Inferior parietal cortex (tissue), 1 donor: ENCODE measurements at regions not wholly inside any gene's neighbourhood (a gene's known extent, or its start where the extent isn't known, plus 50 kb on each side); places are given as distances from the start of the nearest gene placed in this dataset.

Source experiments
- DNase-seq: peaks from one replicate; pipeline ENCODE4 v3.0.0-alpha.2; 2016; ENCODE audit errors: extremely low spot score

DNA sequence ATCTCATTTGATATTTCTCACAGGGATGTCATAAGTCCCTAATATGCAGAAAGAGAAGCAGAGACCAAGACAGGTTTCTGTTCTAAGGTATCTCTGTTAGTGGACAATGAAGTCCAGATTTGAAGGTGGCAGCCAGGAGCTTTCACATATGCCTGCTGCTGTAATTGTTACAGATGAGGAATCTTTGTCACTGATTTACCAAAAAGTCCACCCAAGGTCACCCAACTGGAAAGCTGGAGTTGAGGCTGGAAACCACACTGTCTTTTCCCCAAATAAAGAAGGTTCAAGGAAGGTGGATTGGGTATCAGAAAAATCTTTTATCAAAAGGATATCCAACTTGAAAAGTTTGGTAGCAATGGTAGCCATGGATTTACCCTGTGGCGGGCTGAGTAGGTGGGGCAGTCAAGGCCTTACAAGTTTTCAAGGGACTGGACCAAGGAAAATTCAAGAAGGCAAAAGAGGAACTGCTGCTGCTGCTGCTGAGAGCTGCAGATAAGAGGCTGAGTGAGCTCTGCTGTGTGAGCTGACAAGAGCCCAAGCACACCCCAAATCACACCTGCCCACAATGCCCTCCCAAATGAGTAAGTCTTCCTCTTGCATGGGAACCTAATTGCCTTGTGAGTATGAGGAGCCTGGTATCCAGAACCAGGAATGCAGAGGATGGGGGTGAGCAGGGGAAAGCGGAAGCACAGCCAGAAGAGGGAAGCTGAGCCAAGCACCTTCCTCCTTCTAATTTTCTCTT, 241.2 kb downstream of the ANAPC1 start:
- peak; percentile 17 for DNase-seq

DNA sequence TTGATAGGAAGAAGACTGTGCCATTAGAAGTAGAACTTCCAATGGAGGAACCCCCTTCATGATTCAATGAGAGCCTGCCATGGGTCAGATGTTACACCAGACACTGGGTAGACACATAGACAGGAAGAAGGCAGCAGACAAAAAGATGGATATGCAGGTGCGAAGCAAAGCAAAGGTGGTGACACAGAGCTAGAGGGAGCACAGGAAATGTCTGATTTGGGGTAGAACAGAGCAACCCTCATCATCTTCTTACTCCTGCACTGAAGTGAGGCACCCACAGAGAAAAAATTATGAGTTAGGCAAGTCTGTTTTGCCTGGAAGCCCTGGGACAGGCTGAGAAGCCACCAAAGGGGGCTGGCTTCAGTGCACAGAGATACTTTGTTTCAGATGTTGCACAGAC, 240.2 kb downstream of the ANAPC1 start:
- no peak for DNase-seq

DNA sequence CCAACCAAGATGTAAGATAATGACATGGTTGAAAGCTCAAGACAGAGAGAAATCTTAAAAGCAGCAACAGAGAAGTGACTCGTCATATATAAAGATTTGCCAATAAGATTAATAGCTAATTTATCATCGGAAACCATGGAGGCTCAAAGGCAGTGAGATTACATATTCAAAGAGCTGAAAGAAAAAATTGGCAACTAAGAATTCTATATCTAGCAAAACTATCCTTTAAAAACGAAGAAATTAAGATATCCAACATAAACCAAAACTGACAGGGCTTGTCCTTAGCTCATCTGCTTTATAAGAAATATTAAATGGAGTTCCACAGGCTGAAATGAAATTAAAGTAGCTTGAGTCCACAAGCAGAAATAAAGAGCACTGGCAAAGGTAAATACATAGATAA, 236.6 kb downstream of the ANAPC1 start:
- no peak for DNase-seq

DNA sequence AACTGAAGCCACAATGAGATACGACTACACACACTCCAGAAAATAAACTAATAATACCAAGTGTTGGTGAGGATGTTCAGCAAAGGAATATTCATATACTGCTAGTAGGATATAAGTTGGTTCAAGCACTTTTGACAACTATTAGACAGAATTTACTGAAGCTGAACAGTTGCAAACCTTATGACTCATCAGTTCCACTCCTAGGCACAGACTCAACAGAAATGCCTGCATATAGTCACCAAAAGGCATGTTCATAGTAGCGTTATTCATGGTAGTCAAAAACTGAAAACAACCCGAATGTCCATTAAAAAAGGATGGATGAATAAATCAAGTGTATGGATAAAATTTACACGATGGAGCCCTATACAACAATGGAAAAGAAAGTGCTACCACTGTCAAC, 232.0 kb downstream of the ANAPC1 start:
- DNase-seq = no peak

- no peak for DNase-seq
These were observed 231.3 kb downstream of the ANAPC1 start for GRCh38 chr2:111652681-111653080.

DNA sequence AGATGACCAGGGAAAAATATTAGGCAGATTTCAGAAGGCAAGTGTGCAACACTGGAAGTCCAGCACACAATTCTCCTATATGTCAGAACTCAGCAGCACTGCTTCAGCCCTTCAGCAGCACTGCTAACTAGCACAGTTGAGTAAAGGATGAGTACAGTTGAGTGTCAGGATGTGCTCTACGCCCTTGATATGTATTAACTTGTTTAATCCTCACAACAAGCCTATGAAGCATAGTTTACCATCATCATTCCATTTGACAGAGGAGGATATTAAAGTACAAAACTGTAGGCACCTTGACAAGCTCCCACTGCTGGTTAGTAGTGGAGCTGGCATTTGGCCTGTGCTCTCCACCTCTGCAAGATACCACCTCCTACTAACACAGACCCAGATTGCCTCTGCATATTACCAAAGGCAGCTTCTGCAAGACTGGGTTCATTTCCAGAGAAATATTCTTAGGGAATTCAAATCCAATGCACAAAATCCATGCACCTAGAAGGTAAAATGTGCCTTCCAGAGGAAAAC, 230.8 kb downstream of the ANAPC1 start:
- DNase-seq = no peak

- no peak for DNase-seq
These were observed 230.1 kb downstream of the ANAPC1 start for GRCh38 chr2:111653913-111654312.

- DNase-seq = no peak
These were observed 229.2 kb downstream of the ANAPC1 start for GRCh38 chr2:111654829-111655228.

GRCh38 chr2:111656436-111656835, 227.6 kb downstream of the ANAPC1 start:
- no peak for DNase-seq

- no peak for DNase-seq
These were observed 227.1 kb downstream of the ANAPC1 start for GRCh38 chr2:111656894-111657293.

DNA sequence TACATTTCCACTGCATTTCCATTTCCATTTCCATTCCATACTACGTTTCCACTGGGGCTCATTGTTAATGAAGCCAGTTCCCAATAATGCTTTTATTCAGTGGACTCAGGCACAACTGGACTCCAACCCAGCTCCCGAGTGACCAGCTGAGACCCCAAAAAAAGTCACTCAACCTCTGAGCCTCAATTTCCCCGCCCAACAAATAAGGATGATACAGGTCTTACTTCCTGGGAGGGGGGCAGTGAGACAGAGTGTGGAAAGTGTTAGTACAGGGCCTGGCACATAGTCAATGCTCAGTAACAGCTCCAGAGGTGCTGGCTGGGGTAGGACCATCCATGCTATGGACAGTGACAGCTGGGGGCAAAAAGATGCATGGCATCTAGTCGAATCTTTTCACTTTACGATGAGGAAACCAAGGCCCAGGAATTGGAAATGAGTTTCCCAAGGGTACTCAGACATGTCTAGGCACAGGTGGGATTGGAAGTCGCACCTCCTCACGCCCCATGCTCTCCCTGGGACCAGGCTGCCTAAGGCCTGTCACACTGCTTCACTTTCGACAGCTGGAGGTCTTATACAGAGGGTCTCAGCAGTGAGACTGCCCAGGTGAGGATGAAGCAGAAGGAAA, 226.5 kb downstream of the ANAPC1 start:
- DNase-seq = no peak

DNA sequence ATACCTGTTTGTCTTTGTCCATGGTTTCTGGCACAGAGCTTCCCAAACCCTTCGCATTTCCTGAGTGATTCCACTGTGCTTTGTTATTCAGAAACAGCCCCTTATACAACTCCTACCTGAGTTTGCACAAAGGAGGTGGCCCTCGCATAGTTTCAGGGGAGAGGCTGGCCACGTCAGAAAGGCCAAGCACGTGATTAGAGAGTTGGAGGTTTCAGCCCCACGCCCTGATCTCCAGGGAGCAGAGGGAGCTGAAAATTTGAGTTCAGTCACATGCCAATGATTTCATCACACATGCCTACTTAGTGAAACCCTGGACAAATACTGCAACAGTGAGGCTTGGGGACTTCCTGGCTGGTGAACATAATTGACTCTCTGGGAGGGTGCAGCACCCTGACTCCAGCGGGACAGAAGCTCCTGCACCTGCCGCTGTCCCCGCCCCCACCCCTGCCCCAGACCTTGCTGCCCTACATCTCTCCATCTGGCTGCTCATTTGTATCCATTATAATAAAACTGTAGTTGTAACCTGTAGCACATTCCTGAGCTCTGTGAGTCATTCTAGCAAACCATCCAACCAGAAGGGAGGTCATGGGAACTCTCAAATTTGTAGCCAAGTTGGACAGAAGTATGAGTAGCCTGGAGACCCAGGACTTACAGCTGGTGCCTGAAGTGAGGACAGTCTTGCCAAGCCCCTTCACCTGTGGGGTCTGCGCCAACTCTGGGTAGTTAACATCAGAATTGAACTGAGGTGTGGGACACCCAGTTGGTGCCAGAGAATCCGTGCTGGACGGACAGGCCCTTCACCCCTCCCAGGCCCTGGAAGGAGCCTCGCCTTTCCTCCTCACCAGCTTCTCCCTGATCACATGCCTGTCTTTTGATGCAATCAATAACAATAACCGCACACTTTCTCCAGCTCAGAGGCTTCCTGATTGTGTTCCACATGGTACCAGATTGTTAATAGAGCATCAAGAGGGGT, 224.3 kb downstream of the ANAPC1 start:
- no peak for DNase-seq

- DNase-seq = no peak
These were observed 223.2 kb downstream of the ANAPC1 start for GRCh38 chr2:111660811-111661210.

- no peak for DNase-seq
These were observed 222.6 kb downstream of the ANAPC1 start for GRCh38 chr2:111661286-111661940.

DNA sequence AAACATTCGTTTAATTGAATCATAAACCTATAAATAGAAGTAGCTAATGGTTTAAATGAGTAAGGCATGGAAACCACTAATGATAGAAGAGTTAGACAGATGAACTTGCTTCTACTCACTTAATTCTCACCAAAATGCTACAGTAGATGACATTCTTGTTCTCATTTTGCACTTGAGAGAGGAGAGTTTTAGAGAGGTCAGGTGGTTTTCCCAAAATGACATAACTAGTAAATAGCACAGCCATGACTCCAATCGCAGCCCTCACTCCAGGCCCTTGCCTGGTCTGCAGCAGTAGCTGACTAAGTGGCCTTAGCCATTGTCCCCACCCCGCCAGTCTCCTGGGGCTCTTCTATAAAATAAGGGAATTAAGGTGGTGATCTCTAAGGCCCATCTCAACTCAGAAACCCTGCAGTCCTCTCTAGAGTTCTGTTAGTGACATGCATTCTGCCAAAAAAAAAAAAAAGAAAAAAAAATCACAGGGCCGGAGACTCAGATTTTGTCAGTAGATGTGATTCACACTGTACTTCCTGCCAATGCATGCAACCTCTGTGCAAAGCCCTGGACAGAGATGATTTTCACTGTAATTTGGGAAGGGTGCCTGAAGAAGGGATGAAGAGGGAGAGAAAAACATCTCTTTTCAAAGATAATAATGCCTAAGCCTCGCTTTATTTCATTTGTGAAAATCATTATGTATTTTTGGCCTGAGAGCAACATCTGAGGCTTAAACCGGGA, 221.8 kb downstream of the ANAPC1 start:
- DNase-seq = no peak

- DNase-seq = no peak
These were observed 221.1 kb downstream of the ANAPC1 start for GRCh38 chr2:111662771-111663470.

DNA sequence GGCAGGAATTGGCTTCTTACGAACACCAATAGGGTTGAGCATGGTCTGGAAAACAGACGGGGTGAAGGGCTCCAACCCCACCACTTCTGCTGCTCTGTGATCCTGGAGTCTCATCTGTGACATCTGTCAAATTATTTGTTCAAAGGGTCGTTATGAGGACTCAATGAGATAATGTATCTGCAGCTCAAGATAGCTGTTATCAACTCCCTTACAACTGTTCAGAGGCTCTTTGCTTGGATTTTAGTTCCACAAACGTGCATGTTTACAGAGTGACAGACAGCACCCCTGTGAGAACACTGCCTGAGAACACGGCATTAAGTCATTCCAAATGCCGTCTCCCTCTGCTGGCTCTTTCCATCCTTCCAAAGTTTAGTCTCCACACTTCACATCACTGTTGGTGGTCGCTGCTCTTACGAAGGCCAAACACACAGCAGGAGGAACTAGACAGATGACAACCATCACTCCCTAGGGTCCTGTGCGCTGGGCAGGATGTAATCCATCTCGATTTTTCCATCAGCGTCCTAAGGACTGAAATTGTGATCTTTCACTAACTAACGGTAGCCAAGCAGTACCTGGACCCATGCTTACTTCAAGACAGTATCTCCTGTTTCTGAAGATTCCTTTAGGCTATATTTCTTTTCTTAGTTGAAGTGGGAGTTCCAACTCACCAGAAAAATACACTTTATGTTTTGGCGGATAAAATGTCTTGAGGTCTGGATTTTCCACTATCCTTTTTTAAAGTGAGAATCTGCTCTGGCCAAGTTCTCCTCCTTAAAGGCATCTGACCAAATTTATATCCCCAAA, 220.3 kb downstream of the ANAPC1 start:
- DNase-seq = no peak

DNA sequence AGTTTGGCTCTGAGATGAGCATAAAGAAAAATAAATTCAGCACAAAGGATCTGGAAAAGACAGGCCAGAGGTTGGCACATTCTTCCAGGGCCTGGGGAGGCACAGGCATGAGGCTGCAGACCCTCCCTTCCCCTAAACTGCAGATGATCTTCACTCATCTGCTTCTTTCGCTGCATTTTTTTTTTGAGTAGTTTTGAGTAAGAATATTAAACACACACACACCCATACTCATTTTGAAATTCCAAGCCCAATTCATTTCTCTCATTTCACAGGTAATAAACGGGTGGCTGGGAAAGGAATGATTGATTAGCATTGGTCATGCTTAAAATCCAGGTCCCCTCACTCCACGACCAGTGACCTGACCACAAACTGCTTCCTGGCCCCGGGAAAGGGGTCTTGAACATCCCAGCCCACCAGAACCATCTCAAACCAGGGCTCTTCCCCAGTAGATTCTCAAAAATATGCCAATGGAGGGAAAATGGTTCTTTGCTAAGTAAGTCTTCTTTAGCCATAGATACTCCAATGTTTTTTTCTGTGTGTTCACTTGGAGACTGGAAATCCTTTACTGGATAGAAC, 219.6 kb downstream of the ANAPC1 start:
- DNase-seq = no peak

GRCh38 chr2:111665011-111665410, 219.0 kb downstream of the ANAPC1 start:
- DNase-seq = no peak
